ENCODE measurements at regions not wholly inside any gene's neighbourhood (a gene's known extent, or its start where the extent isn't known, plus 50 kb on each side); places are given as distances from the start of the nearest gene placed in this dataset.

- 81% methylated on average over 11 of the region's 11 CpGs for WGBS
- H3K27me3 ChIP-seq (replicated peaks; ENCODE audit: insufficient read depth), result no peaks in the 10 kb centered on the region
- no peak overlapping the region for H3K4me3 ChIP-seq
- no peak for DNase-seq (ENCODE audit: low spot score)
- H3K9me3 ChIP-seq, result no peaks in the 10 kb centered on the region
- no peak for TF ChIP-seq POLR2AphosphoS5 (IDR thresholded peaks at IDR 0.05)
- TF ChIP-seq POLR2A (IDR thresholded peaks at IDR 0.05), result no peak
- TF ChIP-seq CTCF (IDR thresholded peaks at IDR 0.05), result no peak
- H3K36me3 ChIP-seq, result no peaks in the 10 kb centered on the region
- H3K4me1 ChIP-seq (replicated peaks), result no peaks in the 10 kb centered on the region
- intact Hi-C loops (cut with DNase I), result no loop called here
- no peak overlapping the region for H3K27ac ChIP-seq
Observed at GRCh38 chr21:39094087-39094780, 89.0 kb downstream of the PSMG1 start.

- TF ChIP-seq CTCF (IDR thresholded peaks at IDR 0.05) (no peak), POLR2A (IDR thresholded peaks at IDR 0.05) (no peak), POLR2AphosphoS5 (IDR thresholded peaks at IDR 0.05) (no peak)
- Histone ChIP-seq H3K27me3 (replicated peaks; ENCODE audit: insufficient read depth) (no peaks in the 10 kb centered on the region), H3K4me1 (replicated peaks) (no peaks in the 10 kb centered on the region), H3K36me3 (no peaks in the 10 kb centered on the region), H3K9me3 (no peaks in the 10 kb centered on the region), H3K4me3 (no peak overlapping the region), H3K27ac (no peak overlapping the region)
- DNase-seq (ENCODE audit: low spot score), result no peak
- intact Hi-C loops (cut with DNase I), result no loop called here
- 96% methylated on average over 17 of the region's 17 CpGs for WGBS
Observed at GRCh38 chr21:39093526-39093925, 89.7 kb downstream of the PSMG1 start.

- no peaks in the 10 kb centered on the region for H3K36me3 ChIP-seq
- no peak overlapping the region for H3K4me3 ChIP-seq
- H3K27me3 ChIP-seq (replicated peaks; ENCODE audit: insufficient read depth), result no peaks in the 10 kb centered on the region
- 91% methylated on average over 9 of the region's 9 CpGs for WGBS
- H3K9me3 ChIP-seq, result no peaks in the 10 kb centered on the region
- TF ChIP-seq CTCF (IDR thresholded peaks at IDR 0.05), result no peak
- no peak for TF ChIP-seq POLR2AphosphoS5 (IDR thresholded peaks at IDR 0.05)
- TF ChIP-seq POLR2A (IDR thresholded peaks at IDR 0.05), result no peak
- intact Hi-C loops (cut with DNase I), result no loop called here
- H3K4me1 ChIP-seq (replicated peaks), result no peaks in the 10 kb centered on the region
- no peak overlapping the region for H3K27ac ChIP-seq
- DNase-seq (ENCODE audit: low spot score), result no peak
Observed at GRCh38 chr21:39088831-39089380, 94.3 kb downstream of the PSMG1 start.

GRCh38 chr21:39088031-39088370 lies 95.2 kb downstream of the PSMG1 start:
- Histone ChIP-seq H3K36me3 (no peaks in the 10 kb centered on the region), H3K27ac (no peak overlapping the region), H3K27me3 (replicated peaks; ENCODE audit: insufficient read depth) (no peaks in the 10 kb centered on the region), H3K4me3 (no peak overlapping the region), H3K9me3 (no peaks in the 10 kb centered on the region), H3K4me1 (replicated peaks) (no peaks in the 10 kb centered on the region)
- DNase-seq (ENCODE audit: low spot score), result no peak
- 60% methylated on average over 6 of the region's 6 CpGs for WGBS
- intact Hi-C loops (cut with DNase I), result no loop called here
- TF ChIP-seq CTCF (IDR thresholded peaks at IDR 0.05) (no peak), POLR2AphosphoS5 (IDR thresholded peaks at IDR 0.05) (no peak), POLR2A (IDR thresholded peaks at IDR 0.05) (no peak)

Data from prostate gland (tissue), 2 donors.